OCI-LY7 (cell line): ENCODE measurements at regions not wholly inside any gene's neighbourhood (a gene's known extent, or its start where the extent isn't known, plus 50 kb on each side); places are given as distances from the start of the nearest gene placed in this dataset.

Experiments used
- BruUV-seq: library from RNA; stranded (reverse); fragments of 400-500 nt; replicated peaks from 2 replicates; lab custom pipeline; 2021; lab: Mats Ljungman, UMichigan
- CTCF ChIA-PET: fragments of 300-600 bp; sonication (Branson Sonifier 250); formaldehyde crosslinking; loops from one replicate; lab custom pipeline; 2022; ENCODE audit warnings: antibody characterized with exemption; ENCODE audit not compliant: unreplicated experiment; lab: Charles Lee
- POLR2A ChIA-PET: fragments of 300-600 bp; sonication (Branson Sonifier 250); formaldehyde crosslinking; loops from one replicate; lab custom pipeline; 2022; ENCODE audit warnings: antibody characterized with exemption; lab: Charles Lee
- DNase-seq: peaks from one replicate; pipeline ENCODE4 v3.0.0-alpha.2; 2015; ENCODE audit warnings: low spot score
- H2AFZ ChIP-seq: fragments of 200-600 bp; sonication (generic), shearing (Covaris generic); 2 replicates; pipeline ENCODE4 v1.6.1; 2014; ENCODE audit warnings: mild to moderate bottlenecking, antibody characterized with exemption, low read length, moderate library complexity
- H3K27ac ChIP-seq: fragments of 200-600 bp; sonication (generic); 2 replicates; pipeline ENCODE4 v1.5.1; 2014; ENCODE audit warnings: mixed run types, low read depth, mild to moderate bottlenecking, moderate library complexity, low read length, inconsistent platforms; ENCODE audit not compliant: poor library complexity, severe bottlenecking
- H3K36me3 ChIP-seq: fragments of 200-600 bp; sonication (generic); 2 replicates; pipeline ENCODE4 v1.6.1; 2014; ENCODE audit warnings: mild to moderate bottlenecking, antibody characterized with exemption, low read length, moderate library complexity, mixed read lengths; ENCODE audit not compliant: insufficient read depth
- H3K4me1 ChIP-seq: fragments of 200-600 bp; sonication (generic); 2 replicates; pipeline ENCODE4 v1.5.1; 2014; ENCODE audit warnings: mild to moderate bottlenecking, low read length; ENCODE audit not compliant: insufficient read depth, poor library complexity, severe bottlenecking
- H3K4me2 ChIP-seq: fragments of 200-600 bp; sonication (generic); 2 replicates; pipeline ENCODE4 v1.6.1; 2014; ENCODE audit warnings: mild to moderate bottlenecking, low read length
- H3K4me3 ChIP-seq: fragments of 200-600 bp; sonication (generic); 2 replicates; pipeline ENCODE4 v1.5.1; 2014; ENCODE audit warnings: mild to moderate bottlenecking, low read depth, low read length; ENCODE audit not compliant: poor library complexity, severe bottlenecking
- H3K79me2 ChIP-seq: fragments of 200-600 bp; sonication (generic); 2 replicates; pipeline ENCODE4 v1.6.1; 2016; ENCODE audit warnings: low read depth, mild to moderate bottlenecking, low read length, moderate library complexity, mixed read lengths; ENCODE audit not compliant: insufficient read depth
- H3K9me2 ChIP-seq: fragments of 200-600 bp; sonication (generic); 2 replicates; pipeline ENCODE4 v1.6.1; 2016; ENCODE audit warnings: mild to moderate bottlenecking, low read length, mixed read lengths; ENCODE audit not compliant: insufficient read depth
- H3K9me3 ChIP-seq: fragments of 200-600 bp; sonication (generic); 2 replicates; pipeline ENCODE4 v1.6.1; 2014; ENCODE audit warnings: mild to moderate bottlenecking, mixed run types, low read length, mixed read lengths
- H4K20me1 ChIP-seq: fragments of 200-600 bp; sonication (generic); 2 replicates; pipeline ENCODE4 v1.6.1; 2014; ENCODE audit warnings: mild to moderate bottlenecking, antibody characterized with exemption, low read length, moderate library complexity, mixed read lengths; ENCODE audit not compliant: insufficient read depth
- EZH2phosphoT487 ChIP-seq: fragments of 200-600 bp; sonication (generic); IDR thresholded peaks from 2 replicates; pipeline ENCODE4 v1.6.1; 2018; ENCODE audit warnings: low read depth, borderline replicate concordance, mild to moderate bottlenecking, mixed run types, antibody characterized with exemption, low read length, moderate library complexity, mixed read lengths
- intact Hi-C: fragments of 100-400 bp; cut with micrococcal nuclease; formaldehyde crosslinking; loops from one replicate; pipeline ENCODE4 v1.10.0; 2022; ENCODE audit not compliant: unreplicated experiment
- TF ChIP-seq, protein P1 (sequence below): fragments of 200-600 bp; sonication (generic); conservative IDR thresholded peaks from 2 replicates; pipeline ENCODE4 v1.5.1; 2014; ENCODE audit warnings: mild to moderate bottlenecking, antibody characterized with exemption, low read length, moderate library complexity, mixed read lengths

DNA sequence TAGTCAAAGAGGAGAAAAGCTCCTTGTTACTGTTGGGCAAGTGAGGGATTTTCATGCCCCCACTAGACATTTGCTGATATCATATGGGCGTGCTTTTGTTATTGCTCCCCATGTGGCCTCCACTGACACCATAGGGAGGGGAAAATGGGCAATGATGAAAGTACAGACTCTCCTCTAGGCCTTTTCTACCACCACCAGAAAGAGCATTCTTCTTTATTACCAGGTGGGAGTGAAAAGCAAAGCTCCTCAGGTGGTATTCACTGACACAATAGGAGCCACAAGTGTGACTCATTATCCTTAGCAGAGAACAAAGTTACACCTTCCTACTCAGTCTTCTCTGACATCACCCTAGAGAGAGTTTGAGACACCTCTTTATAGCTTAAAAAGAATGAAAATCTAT is 667.1 kb downstream of the LTN1 start:
- TF ChIP-seq, protein P1, sequence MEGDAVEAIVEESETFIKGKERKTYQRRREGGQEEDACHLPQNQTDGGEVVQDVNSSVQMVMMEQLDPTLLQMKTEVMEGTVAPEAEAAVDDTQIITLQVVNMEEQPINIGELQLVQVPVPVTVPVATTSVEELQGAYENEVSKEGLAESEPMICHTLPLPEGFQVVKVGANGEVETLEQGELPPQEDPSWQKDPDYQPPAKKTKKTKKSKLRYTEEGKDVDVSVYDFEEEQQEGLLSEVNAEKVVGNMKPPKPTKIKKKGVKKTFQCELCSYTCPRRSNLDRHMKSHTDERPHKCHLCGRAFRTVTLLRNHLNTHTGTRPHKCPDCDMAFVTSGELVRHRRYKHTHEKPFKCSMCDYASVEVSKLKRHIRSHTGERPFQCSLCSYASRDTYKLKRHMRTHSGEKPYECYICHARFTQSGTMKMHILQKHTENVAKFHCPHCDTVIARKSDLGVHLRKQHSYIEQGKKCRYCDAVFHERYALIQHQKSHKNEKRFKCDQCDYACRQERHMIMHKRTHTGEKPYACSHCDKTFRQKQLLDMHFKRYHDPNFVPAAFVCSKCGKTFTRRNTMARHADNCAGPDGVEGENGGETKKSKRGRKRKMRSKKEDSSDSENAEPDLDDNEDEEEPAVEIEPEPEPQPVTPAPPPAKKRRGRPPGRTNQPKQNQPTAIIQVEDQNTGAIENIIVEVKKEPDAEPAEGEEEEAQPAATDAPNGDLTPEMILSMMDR, result no peak
- TF ChIP-seq EZH2phosphoT487, result no peak
- DNase-seq, result no peak
- Histone ChIP-seq H3K36me3 (no peaks in the 10 kb centered on the region), H2AFZ (no peak overlapping the region), H3K4me3 (no peak overlapping the region), H3K27ac (no peak overlapping the region), H3K4me1 (no peaks in the 10 kb centered on the region), H3K9me3 (peaks cover 9% of the 10 kb centered on the region; the same call in 1 of the 2 replicates), H3K9me2 (no peaks in the 10 kb centered on the region), H3K4me2 (no peak overlapping the region), H4K20me1 (no peaks in the 10 kb centered on the region), H3K79me2 (no peaks in the 10 kb centered on the region)
- ChIA-PET CTCF (no interaction called here), POLR2A (interaction anchor here (0.8 kb wide), 2 partner anchors 12 to 14 kb away, joined by 3 to 4 read pairs; no protein-coding TSS in a partner anchor)
- no TSS peak for BruUV-seq
- intact Hi-C loops, result no loop called here

DNA sequence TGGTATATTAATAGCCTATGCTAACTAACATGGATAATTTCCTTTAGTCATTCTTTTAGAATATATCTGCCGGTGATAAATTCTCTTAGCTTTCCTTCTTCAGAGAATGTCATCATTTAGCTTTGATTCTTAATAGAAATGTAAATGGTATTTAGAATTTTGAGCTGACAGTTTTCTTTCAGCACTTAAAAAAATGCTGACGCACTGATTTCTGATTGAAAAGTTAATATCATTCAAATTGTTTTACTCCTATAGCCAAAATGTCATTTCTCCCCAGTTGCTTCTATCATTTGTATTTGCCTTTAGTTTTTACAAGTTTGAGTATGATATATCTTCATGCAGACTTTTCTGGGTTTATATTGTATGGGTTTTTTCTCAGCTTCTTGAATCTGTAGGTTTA is 668.0 kb downstream of the LTN1 start:
- peaks cover 10% of the 10 kb centered on the region; the same call in 1 of the 2 replicates for H3K9me3 ChIP-seq
- intact Hi-C loops, result no loop called here
- no peaks in the 10 kb centered on the region for H3K79me2 ChIP-seq
- H3K36me3 ChIP-seq, result no peaks in the 10 kb centered on the region
- BruUV-seq, result no TSS peak
- no peak overlapping the region for H3K4me3 ChIP-seq
- H2AFZ ChIP-seq, result no peak overlapping the region
- TF ChIP-seq, protein P1, result no peak
- no peak for TF ChIP-seq EZH2phosphoT487
- H3K9me2 ChIP-seq, result no peaks in the 10 kb centered on the region
- H4K20me1 ChIP-seq, result no peaks in the 10 kb centered on the region
- DNase-seq, result no peak
- no peak overlapping the region for H3K27ac ChIP-seq
- no peak overlapping the region for H3K4me2 ChIP-seq
- ChIA-PET CTCF (no interaction called here), POLR2A (interaction anchor here (0.6 to 0.9 kb wide), 2 partner anchors 30 to 34 kb away, joined by 3 to 4 read pairs; no protein-coding TSS in a partner anchor)
- H3K4me1 ChIP-seq, result no peaks in the 10 kb centered on the region

DNA sequence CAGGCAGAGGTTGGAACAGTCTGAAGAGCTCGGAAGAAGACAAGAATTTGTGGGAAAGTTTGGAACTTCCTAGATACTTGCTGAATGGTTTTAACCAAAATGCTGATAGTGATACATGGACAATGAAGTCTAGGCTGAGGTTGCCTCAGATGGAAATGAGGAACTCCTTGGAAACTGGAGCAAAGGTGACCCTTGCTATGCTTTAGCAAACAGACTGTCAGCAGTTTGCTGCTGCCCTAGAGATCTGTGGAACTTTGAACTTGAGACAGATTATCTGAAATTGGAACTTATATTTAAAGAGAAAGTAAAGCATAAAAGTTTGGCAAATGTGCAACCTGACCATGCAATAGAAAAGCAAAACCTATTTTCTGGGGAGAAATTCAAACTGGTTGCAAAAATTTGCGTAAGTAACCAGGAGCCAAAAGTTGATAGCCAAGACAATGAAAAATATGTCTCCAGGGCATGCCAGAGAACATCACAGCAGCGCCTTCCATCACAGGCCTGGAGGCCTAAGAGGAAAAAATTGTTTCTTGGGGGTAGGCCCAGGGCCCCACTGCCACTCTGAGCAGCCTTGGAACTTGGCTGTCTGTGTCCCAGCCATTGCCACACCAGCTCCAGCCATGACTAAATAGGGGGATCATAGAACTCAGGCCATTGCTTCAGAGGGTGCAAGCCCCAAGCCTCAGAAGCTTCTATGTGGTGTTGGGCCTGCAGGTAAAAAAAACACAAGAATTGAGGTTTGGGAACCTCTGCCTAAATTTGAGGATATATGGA is 675.3 kb downstream of the LTN1 start:
- no peaks in the 10 kb centered on the region for H3K4me1 ChIP-seq
- H3K36me3 ChIP-seq, result no peaks in the 10 kb centered on the region
- CTCF ChIA-PET, result no interaction called here
- BruUV-seq, result no TSS peak
- intact Hi-C loops, result no loop called here
- no peak overlapping the region for H3K4me3 ChIP-seq
- peaks cover 10% of the 10 kb centered on the region; the same call in 1 of the 2 replicates for H3K9me3 ChIP-seq
- POLR2A ChIA-PET, result no interaction called here
- no peak overlapping the region for H3K4me2 ChIP-seq
- no peaks in the 10 kb centered on the region for H3K79me2 ChIP-seq
- DNase-seq, result no peak
- H4K20me1 ChIP-seq, result no peaks in the 10 kb centered on the region
- TF ChIP-seq, protein P1, result no peak
- no peak for TF ChIP-seq EZH2phosphoT487
- H3K9me2 ChIP-seq, result no peaks in the 10 kb centered on the region
- H3K27ac ChIP-seq, result no peak overlapping the region
- no peak overlapping the region for H2AFZ ChIP-seq
